GM23248 (cell line): ENCODE measurements at regions not wholly inside any gene's neighbourhood (a gene's known extent, or its start where the extent isn't known, plus 50 kb on each side); places are given as distances from the start of the nearest gene placed in this dataset.
A peak's percentile ranks its signal among the peaks of the same experiment; 100 is the strongest.

Experiments
- DNase-seq: peaks from one replicate; pipeline ENCODE4 v3.0.0-alpha.2; 2015
- H2AFZ ChIP-seq: fragments of 200-600 bp; sonication (generic); 2 replicates; pipeline ENCODE4 v1.6.1; 2016; ENCODE audit warnings: antibody characterized with exemption
- H3F3A ChIP-seq: fragments of 200-600 bp; sonication (generic); 2 replicates; pipeline ENCODE4 v1.6.1; 2016; ENCODE audit warnings: mild to moderate bottlenecking, antibody characterized with exemption, mixed run types; ENCODE audit not compliant: insufficient read depth
- H3K27ac ChIP-seq: fragments of 200-600 bp; sonication (generic); 2 replicates; pipeline ENCODE4 v1.5.1; 2016; ENCODE audit warnings: mild to moderate bottlenecking
- H3K27me3 ChIP-seq: fragments of 200-600 bp; sonication (generic); replicated peaks from 2 replicates; pipeline ENCODE4 v1.6.1; 2016; ENCODE audit warnings: mild to moderate bottlenecking; ENCODE audit not compliant: insufficient read depth
- H3K36me3 ChIP-seq: fragments of 200-600 bp; sonication (generic); 2 replicates; pipeline ENCODE4 v1.6.1; 2016; ENCODE audit warnings: low read depth, mild to moderate bottlenecking
- H3K4me1 ChIP-seq: fragments of 200-600 bp; sonication (generic); 2 replicates; pipeline ENCODE4 v1.6.1; 2016; ENCODE audit warnings: mild to moderate bottlenecking; ENCODE audit not compliant: insufficient read depth
- H3K4me2 ChIP-seq: fragments of 200-600 bp; sonication (generic); one replicate; pipeline ENCODE4 v1.6.1; 2016; ENCODE audit warnings: mild to moderate bottlenecking; ENCODE audit not compliant: unreplicated experiment
- H3K4me3 ChIP-seq: fragments of 200-600 bp; sonication (generic); 2 replicates; pipeline ENCODE4 v1.5.1; 2016; ENCODE audit warnings: mild to moderate bottlenecking
- H3K79me2 ChIP-seq: fragments of 200-600 bp; sonication (generic); 2 replicates; pipeline ENCODE4 v1.6.1; 2016; ENCODE audit warnings: mild to moderate bottlenecking; ENCODE audit not compliant: insufficient read depth
- H3K9ac ChIP-seq: fragments of 200-600 bp; sonication (generic); 2 replicates; pipeline ENCODE4 v1.6.1; 2016; ENCODE audit warnings: mild to moderate bottlenecking
- H3K9me2 ChIP-seq: fragments of 200-600 bp; sonication (generic); 2 replicates; pipeline ENCODE4 v1.6.1; 2016; ENCODE audit warnings: mixed run types, mild to moderate bottlenecking, moderate library complexity; ENCODE audit not compliant: insufficient read depth
- H3K9me3 ChIP-seq: fragments of 200-600 bp; sonication (generic); one replicate; pipeline ENCODE4 v1.6.1; 2017; ENCODE audit warnings: low read depth
- H4K20me1 ChIP-seq: fragments of 200-600 bp; sonication (generic); 2 replicates; pipeline ENCODE4 v1.6.0; 2016; ENCODE audit not compliant: insufficient read depth
- EZH2 ChIP-seq: fragments of 200-600 bp; sonication (generic); IDR thresholded peaks from 2 replicates; pipeline ENCODE4 v1.6.1; 2018; ENCODE audit warnings: antibody characterized with exemption, mild to moderate bottlenecking; ENCODE audit not compliant: insufficient read depth, poor library complexity, severe bottlenecking
- EZH2phosphoT487 ChIP-seq: fragments of 200-600 bp; sonication (generic); IDR thresholded peaks from 2 replicates; pipeline ENCODE4 v1.6.1; 2018; ENCODE audit warnings: antibody characterized with exemption, moderate library complexity, mild to moderate bottlenecking, low read depth; ENCODE audit not compliant: insufficient read depth
- WGBS, 2 experiments: methylation state at CpG; one replicate each; pipeline ENCODE4 v1.1.6; 2015 to 2017; ENCODE audit warnings: low lambda C conversion rate in 2 of 2, low coverage in 1 of 2; ENCODE audit errors: missing lambda C conversion rate in 2 of 2; 5-methylcytosine and 5-hydroxymethylcytosine counted together
- in situ Hi-C: fragments of 300-500 bp; cut with MboI; formaldehyde crosslinking; loops from 2 replicates; pipeline ENCODE4 v1.15.0; 2020

GRCh38 chr1:185565302-185565701 lies 168.9 kb upstream of the HMCN1 start:
- peak; percentile 48 for DNase-seq
- WGBS, 2 experiments, result 56 to 61% methylated on average over 5 of the region's 5 CpGs
- Histone ChIP-seq H3K9ac (no peak overlapping the region), H3K4me1 (peaks cover 30% of the 10 kb centered on the region), H3K27me3 (no peaks in the 10 kb centered on the region), H4K20me1 (no peaks in the 10 kb centered on the region), H3K4me2 (no peak overlapping the region), H3K79me2 (no peaks in the 10 kb centered on the region), H3F3A (no peaks in the 10 kb centered on the region), H3K27ac (peak overlapping the region; percentile 42), H2AFZ (no peak overlapping the region), H3K36me3 (no peaks in the 10 kb centered on the region), H3K9me3 (no peaks in the 10 kb centered on the region), H3K9me2 (no peaks in the 10 kb centered on the region), H3K4me3 (no peak overlapping the region)
- TF ChIP-seq EZH2phosphoT487 (no peak), EZH2 (no peak)
- in situ Hi-C loops, result no loop called here

GRCh38 chr1:185564816-185565215 lies 169.4 kb upstream of the HMCN1 start:
- H3K9me2 ChIP-seq, result no peaks in the 10 kb centered on the region
- no peaks in the 10 kb centered on the region for H4K20me1 ChIP-seq
- WGBS, 2 experiments, result 81 to 87% methylated on average over 1 of the region's 1 CpG
- H2AFZ ChIP-seq, result no peak overlapping the region
- no peaks in the 10 kb centered on the region for H3K36me3 ChIP-seq
- no peak overlapping the region for H3K9ac ChIP-seq
- H3K9me3 ChIP-seq, result no peaks in the 10 kb centered on the region
- no peaks in the 10 kb centered on the region for H3K79me2 ChIP-seq
- peak overlapping the region; percentile 42 for H3K27ac ChIP-seq
- peaks cover 30% of the 10 kb centered on the region for H3K4me1 ChIP-seq
- in situ Hi-C loops, result no loop called here
- no peak overlapping the region for H3K4me3 ChIP-seq
- no peaks in the 10 kb centered on the region for H3F3A ChIP-seq
- DNase-seq, result no peak
- no peak for TF ChIP-seq EZH2
- no peak for TF ChIP-seq EZH2phosphoT487
- no peaks in the 10 kb centered on the region for H3K27me3 ChIP-seq
- H3K4me2 ChIP-seq, result no peak overlapping the region

GRCh38 chr1:185562461-185563359 lies 171.5 kb upstream of the HMCN1 start:
- Histone ChIP-seq H3K27ac (no peak overlapping the region), H2AFZ (no peak overlapping the region), H3K79me2 (no peaks in the 10 kb centered on the region), H3K27me3 (no peaks in the 10 kb centered on the region), H3F3A (no peaks in the 10 kb centered on the region), H3K9me3 (no peaks in the 10 kb centered on the region), H4K20me1 (no peaks in the 10 kb centered on the region), H3K9me2 (no peaks in the 10 kb centered on the region), H3K4me2 (no peak overlapping the region), H3K4me1 (peaks cover 18% of the 10 kb centered on the region), H3K9ac (no peak overlapping the region), H3K36me3 (no peaks in the 10 kb centered on the region), H3K4me3 (no peak overlapping the region)
- in situ Hi-C loops, result no loop called here
- TF ChIP-seq EZH2 (no peak), EZH2phosphoT487 (no peak)
- DNase-seq, result no peak
- 94 to 97% methylated on average over 6 of the region's 6 CpGs for WGBS, 2 experiments

- Histone ChIP-seq H3K4me3 (no peak overlapping the region), H4K20me1 (no peaks in the 10 kb centered on the region), H3K9me2 (no peaks in the 10 kb centered on the region), H3K79me2 (no peaks in the 10 kb centered on the region), H3K27me3 (no peaks in the 10 kb centered on the region), H3K36me3 (no peaks in the 10 kb centered on the region), H3K9ac (no peak overlapping the region), H3K4me1 (peaks cover 11% of the 10 kb centered on the region), H3F3A (no peaks in the 10 kb centered on the region), H2AFZ (no peak overlapping the region), H3K9me3 (no peaks in the 10 kb centered on the region), H3K27ac (no peak overlapping the region), H3K4me2 (no peak overlapping the region)
- DNase-seq, result no peak
- in situ Hi-C loops, result no loop called here
- TF ChIP-seq EZH2 (no peak), EZH2phosphoT487 (no peak)
- 54 to 57% methylated on average over 4 of the region's 4 CpGs for WGBS, 2 experiments
These were observed 172.6 kb upstream of the HMCN1 start for GRCh38 chr1:185561629-185562028.
